H1 (cell line): ENCODE measurements at regions not wholly inside any gene's neighbourhood (a gene's known extent, or its start where the extent isn't known, plus 50 kb on each side); places are given as distances from the start of the nearest gene placed in this dataset.

Source experiments
- CTCF ChIA-PET: fragments of 300-600 bp; sonication (Branson Sonifier 250); formaldehyde crosslinking; loops from one replicate; lab custom pipeline; 2021; ENCODE audit not compliant: partially characterized antibody; lab: Charles Lee
- POLR2A ChIA-PET: fragments of 300-600 bp; sonication (Branson Sonifier 250); formaldehyde crosslinking; loops from one replicate; lab custom pipeline; 2021; ENCODE audit warnings: inconsistent platforms; ENCODE audit not compliant: partially characterized antibody; lab: Charles Lee
- DNase-seq, 2 experiments: peaks; one replicate each; pipeline versions ENCODE4 v3.0.0 to v3.0.0-alpha.2; 2010 to 2022; ENCODE audit warnings: low spot score in 2 of 2, low read depth in 1 of 2, mixed read lengths in 1 of 2
- FAIRE-seq: peaks from 2 replicates; lab custom pipeline; 2011; peaks lifted over from hg19 to GRCh38; lab: Jason Lieb, UNC
- H2AFZ ChIP-seq: 2 replicates; pipeline ENCODE4 v1.8.1; 2012; ENCODE audit warnings: low read length, inconsistent platforms
- H2AK5ac ChIP-seq: 2 replicates; pipeline ENCODE4 v1.6.1; 2013; ENCODE audit warnings: low read depth, low read length
- H2BK120ac ChIP-seq: replicated peaks from 2 replicates; pipeline ENCODE3; 2013; ENCODE audit warnings: low read depth, low read length, inconsistent platforms
- H2BK12ac ChIP-seq: 2 replicates; pipeline ENCODE4 v1.6.1; 2013; ENCODE audit warnings: low read depth, low read length
- H2BK15ac ChIP-seq: 2 replicates; pipeline ENCODE4 v1.6.1; 2013; ENCODE audit warnings: low read length
- H2BK20ac ChIP-seq: 2 replicates; pipeline ENCODE4 v1.6.1; 2013; ENCODE audit warnings: low read length
- H2BK5ac ChIP-seq: 2 replicates; pipeline ENCODE4 v1.6.1; 2013; ENCODE audit warnings: low read depth, low read length
- H3K14ac ChIP-seq: 2 replicates; pipeline ENCODE4 v1.6.1; 2013; ENCODE audit warnings: inconsistent platforms; ENCODE audit not compliant: insufficient read length
- H3K18ac ChIP-seq: 2 replicates; pipeline ENCODE4 v1.6.1; 2013; ENCODE audit warnings: low read length; ENCODE audit errors: extremely low read depth
- H3K23ac ChIP-seq: 2 replicates; pipeline ENCODE4 v1.6.1; 2013; ENCODE audit warnings: inconsistent platforms; ENCODE audit not compliant: insufficient read length
- H3K23me2 ChIP-seq: 2 replicates; pipeline ENCODE4 v1.6.1; 2013; ENCODE audit warnings: low read depth, low read length
- H3K27ac ChIP-seq: 2 replicates; pipeline ENCODE4 v1.6.1; 2011; ENCODE audit warnings: low read depth, low read length, inconsistent platforms
- H3K27me3 ChIP-seq, 4 experiments: replicated peaks in 1 of 4; 1 replicate in 1 of 4; 2 replicates in 3 of 4; pipeline versions ENCODE4 v1.6.1 to v1.8.1; 2011 to 2013; ENCODE audit warnings: low read length in 3 of 4, mild to moderate bottlenecking in 3 of 4, inconsistent platforms in 2 of 4, mixed read lengths in 2 of 4, moderate library complexity in 1 of 4; ENCODE audit not compliant: control insufficient read depth in 3 of 4, insufficient read depth in 3 of 4; ENCODE audit errors: extremely low read depth in 1 of 4
- H3K36me3 ChIP-seq, 4 experiments: 2 replicates each; pipeline versions ENCODE4 v1.6.1 to v1.8.1; 2011 to 2013; ENCODE audit warnings: mild to moderate bottlenecking in 4 of 4, low read length in 3 of 4, moderate library complexity in 2 of 4, control low read depth in 1 of 4, inconsistent platforms in 1 of 4; ENCODE audit not compliant: insufficient read depth in 4 of 4, control insufficient read depth in 2 of 4
- H3K4ac ChIP-seq: replicated peaks from 2 replicates; pipeline ENCODE3; 2013; ENCODE audit warnings: low read length, low read depth, mixed read lengths, inconsistent platforms; ENCODE audit not compliant: insufficient read length
- H3K4me1 ChIP-seq, 4 experiments: replicated peaks in 1 of 4; 1 replicate in 1 of 4; 2 replicates in 3 of 4; pipeline versions ENCODE4 v1.6.1 to v1.8.1; 2011 to 2013; ENCODE audit warnings: low read length in 3 of 4, inconsistent platforms in 2 of 4, mixed read lengths in 1 of 4; ENCODE audit not compliant: insufficient read depth in 4 of 4, control insufficient read depth in 3 of 4
- H3K4me2 ChIP-seq, 2 experiments: 2 replicates each; pipeline versions ENCODE4 v1.6.1 to v1.8.1; 2011 to 2013; ENCODE audit warnings: low read depth in 2 of 2, low read length in 2 of 2, control low read depth in 1 of 2, inconsistent platforms in 1 of 2, mild to moderate bottlenecking in 1 of 2; ENCODE audit not compliant: insufficient read depth in 1 of 2
- H3K4me3 ChIP-seq, 4 experiments: fragments of 200-600, 300-600 bp in 1 of 4; sonication (generic), shearing (Covaris generic), sonication (Bioruptor Twin) in 1 of 4; 2 replicates each; pipeline versions ENCODE4 v1.5.1 to v1.8.1; 2011 to 2016; ENCODE audit warnings: low read length in 4 of 4, low read depth in 3 of 4, control low read depth in 2 of 4, inconsistent platforms in 2 of 4, mild to moderate bottlenecking in 2 of 4, mixed read lengths in 1 of 4, moderate library complexity in 1 of 4; ENCODE audit not compliant: insufficient read depth in 2 of 4; ENCODE audit errors: extremely low read depth in 1 of 4
- H3K56ac ChIP-seq: replicated peaks from 2 replicates; pipeline ENCODE3; 2013; ENCODE audit warnings: low read depth, mild to moderate bottlenecking, mixed read lengths, low read length, inconsistent platforms; ENCODE audit not compliant: insufficient read length
- H3K79me1 ChIP-seq: 2 replicates; pipeline ENCODE4 v1.6.1; 2013; ENCODE audit warnings: low read depth, low read length, control low read depth
- H3K79me2 ChIP-seq, 2 experiments: 2 replicates each; pipeline versions ENCODE4 v1.6.1 to v1.8.1; 2012 to 2013; ENCODE audit warnings: low read length in 2 of 2, mild to moderate bottlenecking in 2 of 2, inconsistent platforms in 1 of 2; ENCODE audit not compliant: insufficient read depth in 2 of 2, control insufficient read depth in 1 of 2
- H3K9ac ChIP-seq, 4 experiments: replicated peaks in 1 of 4; 1 replicate in 1 of 4; 2 replicates in 3 of 4; pipeline versions ENCODE4 v1.6.1 to v1.8.1; 2011 to 2013; ENCODE audit warnings: low read depth in 3 of 4, low read length in 3 of 4, control low read depth in 2 of 4, mild to moderate bottlenecking in 2 of 4, moderate library complexity in 2 of 4, inconsistent platforms in 1 of 4; ENCODE audit errors: extremely low read depth in 1 of 4
- H3K9me3 ChIP-seq, 2 experiments: 2 replicates each; pipeline versions ENCODE4 v1.6.1 to v1.8.1; 2012 to 2013; ENCODE audit warnings: mild to moderate bottlenecking in 2 of 2, moderate library complexity in 2 of 2, control low read depth in 1 of 2, inconsistent platforms in 1 of 2, low read depth in 1 of 2, low read length in 1 of 2, mixed read lengths in 1 of 2; ENCODE audit not compliant: insufficient read depth in 2 of 2
- H4K20me1 ChIP-seq, 2 experiments: replicated peaks in 1 of 2; 2 replicates each; pipeline versions ENCODE3 to v1.8.1; 2011 to 2013; ENCODE audit warnings: inconsistent platforms in 2 of 2, low read length in 2 of 2, mild to moderate bottlenecking in 1 of 2; ENCODE audit not compliant: insufficient read depth in 2 of 2, control insufficient read depth in 1 of 2
- H4K5ac ChIP-seq: 2 replicates; pipeline ENCODE4 v1.6.1; 2013; ENCODE audit warnings: low read length, low read depth, mixed read lengths, inconsistent platforms; ENCODE audit not compliant: insufficient read length
- H4K8ac ChIP-seq: 2 replicates; pipeline ENCODE4 v1.8.0; 2013; ENCODE audit warnings: mild to moderate bottlenecking, moderate library complexity, low read length, inconsistent platforms; ENCODE audit not compliant: insufficient read depth; ENCODE audit errors: extremely low read depth
- H4K91ac ChIP-seq: replicated peaks from 2 replicates; pipeline ENCODE3; 2013; ENCODE audit warnings: low read length, mixed read lengths, inconsistent platforms; ENCODE audit not compliant: insufficient read length
- ASH2L ChIP-seq: fragments of 200-600, 300-600 bp; sonication (generic); IDR thresholded peaks from one replicate; pipeline ENCODE4 v1.7.1; 2017; ENCODE audit warnings: low read length
- CEBPB ChIP-seq: IDR thresholded peaks from 2 replicates; pipeline ENCODE4 v1.6.1; 2012; ENCODE audit warnings: low read depth, low read length
- NRF1 ChIP-seq: IDR thresholded peaks from 2 replicates; pipeline ENCODE4 v1.6.1; 2011; ENCODE audit warnings: mild to moderate bottlenecking, low read depth, low read length, improper control_type of control experiment
- POU5F1 ChIP-seq: IDR thresholded peaks from 2 replicates; pipeline ENCODE4 v1.6.1; 2011; ENCODE audit warnings: low read depth, mild to moderate bottlenecking, low read length, moderate library complexity
- RBBP5 ChIP-seq: IDR thresholded peaks from 2 replicates; pipeline ENCODE4 v1.7.1; 2012; ENCODE audit warnings: low read depth, mild to moderate bottlenecking, inconsistent platforms, low read length, moderate library complexity, borderline replicate concordance
- RNF2 ChIP-seq: fragments of 200-900, 300-1000 bp; sonication (generic); IDR thresholded peaks from 2 replicates; pipeline ENCODE4 v1.7.1; 2016; ENCODE audit warnings: borderline replicate concordance, low read depth, mild to moderate bottlenecking, antibody characterized with exemption, low read length; ENCODE audit not compliant: poor library complexity, severe bottlenecking; ENCODE audit errors: missing control alignments
- SIX5 ChIP-seq: IDR thresholded peaks from 2 replicates; pipeline ENCODE4 v1.6.1; 2011; ENCODE audit warnings: mild to moderate bottlenecking, low read depth, low read length
- SP2 ChIP-seq: IDR thresholded peaks from 2 replicates; pipeline ENCODE4 v1.6.1; 2012; ENCODE audit warnings: mild to moderate bottlenecking, low read length, inconsistent platforms
- TAF7 ChIP-seq: optimal IDR thresholded peaks from 2 replicates; pipeline ENCODE3; 2011; ENCODE audit warnings: low read depth, mild to moderate bottlenecking, inconsistent platforms, low read length, moderate library complexity, borderline replicate concordance
- YY1 ChIP-seq: IDR thresholded peaks from 2 replicates; pipeline ENCODE4 v1.6.1; 2011; ENCODE audit warnings: low read depth, mild to moderate bottlenecking, low read length
- ZNF274 ChIP-seq: IDR thresholded peaks from 2 replicates; pipeline ENCODE4 v1.7.0; 2012; ENCODE audit warnings: low read length, borderline replicate concordance; ENCODE audit errors: extremely low read depth
- WGBS, 2 experiments: shearing (Covaris generic) in 1 of 2; methylation state at CpG; one replicate each; pipeline versions ENCODE4 v1.1.6 to v1.1.7; 2013 to 2015; ENCODE audit warnings: low lambda C conversion rate in 2 of 2, mixed read lengths in 2 of 2, inconsistent platforms in 1 of 2, low coverage in 1 of 2, missing lambda C conversion rate in 1 of 2; ENCODE audit not compliant: insufficient replicate concordance in 2 of 2, insufficient coverage in 1 of 2, insufficient read length in 1 of 2; ENCODE audit errors: extremely low coverage in 1 of 2, missing lambda C conversion rate in 1 of 2; 5-methylcytosine and 5-hydroxymethylcytosine counted together
- TF ChIP-seq, protein P1 (sequence below): IDR thresholded peaks from 2 replicates; pipeline ENCODE4 v1.6.1; 2012; ENCODE audit warnings: inconsistent platforms
- TF ChIP-seq, protein P2 (sequence below): IDR thresholded peaks from 2 replicates; pipeline ENCODE4 v1.6.1; 2011; ENCODE audit warnings: low read depth, mild to moderate bottlenecking, low read length; ENCODE audit not compliant: insufficient read depth

DNA sequence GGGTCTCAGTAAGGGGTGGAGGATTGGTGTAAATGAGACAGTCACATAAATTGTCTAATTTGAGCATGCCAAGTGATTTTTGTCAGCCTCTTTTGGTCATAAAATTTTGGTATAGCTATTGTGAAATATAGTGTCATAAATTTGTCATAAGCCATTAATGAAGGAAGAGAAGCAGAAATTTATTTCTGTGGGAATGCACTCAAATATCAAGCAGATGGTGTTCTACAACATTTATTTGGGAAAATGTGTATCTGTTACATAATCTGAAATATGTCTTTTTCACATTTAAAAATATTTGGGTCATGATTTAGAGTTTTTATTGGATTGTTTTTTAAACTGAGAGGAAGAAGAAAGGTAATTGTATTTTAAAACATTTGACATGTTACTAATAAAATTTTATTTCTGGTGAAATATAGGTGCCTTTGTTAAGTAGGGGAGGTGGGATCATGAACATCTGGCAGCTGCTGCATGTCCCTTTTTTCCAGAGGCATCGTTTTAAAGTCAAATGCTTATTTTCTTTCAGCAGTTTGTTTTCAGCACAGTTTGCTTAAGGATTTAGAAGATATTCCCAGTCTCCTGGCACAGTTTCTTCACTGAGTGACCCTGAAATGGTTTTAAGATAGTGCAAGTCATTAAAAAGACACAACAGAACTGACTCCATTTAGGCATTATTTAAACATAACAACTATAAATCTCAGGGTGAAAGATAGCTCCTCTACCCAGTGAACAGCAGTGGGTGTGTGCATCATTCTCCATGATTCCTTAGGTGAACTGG lies 371.7 kb downstream of the SNAPC1 start:
- no peak for DNase-seq
- no peaks in the 10 kb centered on the region for H4K20me1 ChIP-seq
- no peak overlapping the region for H3K27ac ChIP-seq
- no peak overlapping the region for H3K23ac ChIP-seq
- no peak overlapping the region for H2BK20ac ChIP-seq
- no peak overlapping the region for H3K4me3 ChIP-seq
- no peak overlapping the region for H3K9ac ChIP-seq
- H3K4me1 ChIP-seq = peaks cover 0 to 2% (median 0%) of the 10 kb centered on the region in 4 experiments; a peak in 1 of 7 replicates
- no peak overlapping the region for H2AK5ac ChIP-seq
- no peak overlapping the region for H2BK5ac ChIP-seq
- POLR2A ChIA-PET = no interaction called here
- WGBS, 2 experiments = 95% methylated on average over 1 of the region's 1 CpG; no CpG with 5 or more reads in 1 of the 2 experiments
- no peaks in the 10 kb centered on the region for H3K79me2 ChIP-seq
- no peaks in the 10 kb centered on the region for H3K23me2 ChIP-seq
- no peak overlapping the region for H4K91ac ChIP-seq
- no peak overlapping the region for H3K18ac ChIP-seq
- no peaks in the 10 kb centered on the region for H3K36me3 ChIP-seq
- no peak overlapping the region for H3K14ac ChIP-seq
- no peak overlapping the region for H3K4ac ChIP-seq
- H2BK120ac ChIP-seq = no peak overlapping the region
- H3K56ac ChIP-seq = no peak overlapping the region
- H3K27me3 ChIP-seq = no peaks in the 10 kb centered on the region
- no peak for FAIRE-seq
- H2BK12ac ChIP-seq = no peak overlapping the region
- CTCF ChIA-PET = interaction anchor here (0.9 kb wide), 1 partner anchor 210 kb away, joined by 3 read pairs; no protein-coding TSS in a partner anchor
- no peak overlapping the region for H3K4me2 ChIP-seq
- H3K9me3 ChIP-seq = no peaks in the 10 kb centered on the region
- H4K8ac ChIP-seq = no peak overlapping the region
- H2BK15ac ChIP-seq = no peak overlapping the region
- no peak overlapping the region for H4K5ac ChIP-seq
- no peaks in the 10 kb centered on the region for H3K79me1 ChIP-seq
- H2AFZ ChIP-seq = no peak overlapping the region
- TF ChIP-seq RNF2 (no peak), SP2 (no peak), ZNF274 (no peak), POU5F1 (no peak), SIX5 (no peak), YY1 (no peak), ASH2L (no peak), NRF1 (no peak), RBBP5 (no peak), TAF7 (no peak), CEBPB (no peak)
- TF ChIP-seq, protein P1, sequence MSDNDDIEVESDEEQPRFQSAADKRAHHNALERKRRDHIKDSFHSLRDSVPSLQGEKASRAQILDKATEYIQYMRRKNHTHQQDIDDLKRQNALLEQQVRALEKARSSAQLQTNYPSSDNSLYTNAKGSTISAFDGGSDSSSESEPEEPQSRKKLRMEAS = no peak
- TF ChIP-seq, protein P2, sequence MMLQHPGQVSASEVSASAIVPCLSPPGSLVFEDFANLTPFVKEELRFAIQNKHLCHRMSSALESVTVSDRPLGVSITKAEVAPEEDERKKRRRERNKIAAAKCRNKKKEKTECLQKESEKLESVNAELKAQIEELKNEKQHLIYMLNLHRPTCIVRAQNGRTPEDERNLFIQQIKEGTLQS = no peak
